ENCODE measurements at regions not wholly inside any gene's neighbourhood (a gene's known extent, or its start where the extent isn't known, plus 50 kb on each side); places are given as distances from the start of the nearest gene placed in this dataset.

DNA sequence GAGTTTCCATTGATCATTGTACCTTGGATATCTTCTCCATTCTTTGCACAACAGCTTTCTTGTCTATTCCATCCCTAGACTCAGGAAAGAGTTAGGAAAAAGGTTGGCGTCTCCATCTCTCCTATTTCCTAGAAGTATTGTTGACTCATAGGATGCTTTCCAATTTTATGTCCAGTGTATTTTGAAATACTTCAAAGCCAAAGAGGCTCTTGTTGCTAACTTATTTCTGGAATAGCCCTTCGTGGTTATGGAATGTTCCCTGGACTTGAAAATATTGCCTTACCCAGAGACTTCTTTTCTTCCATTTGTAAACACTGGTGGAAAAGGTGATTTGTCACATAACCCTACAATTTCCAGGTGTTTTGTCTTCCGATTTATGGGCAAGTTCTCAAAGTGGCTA, 402.3 kb upstream of the ZNF608 start:
- peak overlapping the region; percentile 85 for H3K27ac ChIP-seq
- TF ChIP-seq, protein P1, sequence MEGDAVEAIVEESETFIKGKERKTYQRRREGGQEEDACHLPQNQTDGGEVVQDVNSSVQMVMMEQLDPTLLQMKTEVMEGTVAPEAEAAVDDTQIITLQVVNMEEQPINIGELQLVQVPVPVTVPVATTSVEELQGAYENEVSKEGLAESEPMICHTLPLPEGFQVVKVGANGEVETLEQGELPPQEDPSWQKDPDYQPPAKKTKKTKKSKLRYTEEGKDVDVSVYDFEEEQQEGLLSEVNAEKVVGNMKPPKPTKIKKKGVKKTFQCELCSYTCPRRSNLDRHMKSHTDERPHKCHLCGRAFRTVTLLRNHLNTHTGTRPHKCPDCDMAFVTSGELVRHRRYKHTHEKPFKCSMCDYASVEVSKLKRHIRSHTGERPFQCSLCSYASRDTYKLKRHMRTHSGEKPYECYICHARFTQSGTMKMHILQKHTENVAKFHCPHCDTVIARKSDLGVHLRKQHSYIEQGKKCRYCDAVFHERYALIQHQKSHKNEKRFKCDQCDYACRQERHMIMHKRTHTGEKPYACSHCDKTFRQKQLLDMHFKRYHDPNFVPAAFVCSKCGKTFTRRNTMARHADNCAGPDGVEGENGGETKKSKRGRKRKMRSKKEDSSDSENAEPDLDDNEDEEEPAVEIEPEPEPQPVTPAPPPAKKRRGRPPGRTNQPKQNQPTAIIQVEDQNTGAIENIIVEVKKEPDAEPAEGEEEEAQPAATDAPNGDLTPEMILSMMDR (IDR thresholded peaks at IDR 0.05; ENCODE audit: low read depth, low read length): no peak
- DNase-seq: no peak
- no peaks in the 10 kb centered on the region for H3K36me3 ChIP-seq
- no peaks in the 10 kb centered on the region for H3K9me3 ChIP-seq (ENCODE audit: severe bottlenecking)
- no peak overlapping the region for H3K4me3 ChIP-seq (ENCODE audit: low read depth, low read length)
- no peaks in the 10 kb centered on the region for H3K27me3 ChIP-seq (ENCODE audit: insufficient read depth, low read depth, severe bottlenecking)

GRCh38 chr5:125149110-125149509, 402.7 kb upstream of the ZNF608 start:
- Histone ChIP-seq H3K27ac (peak overlapping the region; percentile 85), H3K36me3 (no peaks in the 10 kb centered on the region), H3K27me3 (ENCODE audit: insufficient read depth, low read depth, severe bottlenecking) (no peaks in the 10 kb centered on the region), H3K9me3 (ENCODE audit: severe bottlenecking) (no peaks in the 10 kb centered on the region), H3K4me3 (ENCODE audit: low read depth, low read length) (no peak overlapping the region)
- TF ChIP-seq, protein P1 (IDR thresholded peaks at IDR 0.05; ENCODE audit: low read depth, low read length): no peak
- peak; percentile 14 for DNase-seq

DNA sequence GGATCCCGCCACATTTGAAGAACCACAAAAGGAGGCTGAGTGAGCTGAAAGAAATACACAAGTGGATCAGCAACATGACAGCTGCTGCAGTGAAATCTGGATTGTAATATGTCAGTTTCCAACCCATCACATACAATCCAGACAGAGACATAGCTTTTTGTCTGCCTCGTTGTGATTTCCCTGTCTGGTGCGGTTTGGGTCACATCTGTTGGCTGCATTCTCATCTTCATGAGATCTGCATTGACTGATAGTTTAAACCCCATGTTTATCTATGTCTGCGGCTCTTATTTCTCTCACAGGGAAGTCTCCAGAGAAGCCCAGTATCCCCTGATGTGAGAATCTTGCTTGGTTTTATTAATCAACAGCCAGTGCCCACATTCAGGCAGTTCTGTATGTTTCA, 403.1 kb upstream of the ZNF608 start:
- Histone ChIP-seq H3K27ac (peak overlapping the region; percentile 85), H3K27me3 (ENCODE audit: insufficient read depth, low read depth, severe bottlenecking) (no peaks in the 10 kb centered on the region), H3K36me3 (no peaks in the 10 kb centered on the region), H3K9me3 (ENCODE audit: severe bottlenecking) (no peaks in the 10 kb centered on the region), H3K4me3 (ENCODE audit: low read depth, low read length) (no peak overlapping the region)
- peak; percentile 72 for DNase-seq
- TF ChIP-seq, protein P1 (IDR thresholded peaks at IDR 0.05; ENCODE audit: low read depth, low read length): no peak

DNA sequence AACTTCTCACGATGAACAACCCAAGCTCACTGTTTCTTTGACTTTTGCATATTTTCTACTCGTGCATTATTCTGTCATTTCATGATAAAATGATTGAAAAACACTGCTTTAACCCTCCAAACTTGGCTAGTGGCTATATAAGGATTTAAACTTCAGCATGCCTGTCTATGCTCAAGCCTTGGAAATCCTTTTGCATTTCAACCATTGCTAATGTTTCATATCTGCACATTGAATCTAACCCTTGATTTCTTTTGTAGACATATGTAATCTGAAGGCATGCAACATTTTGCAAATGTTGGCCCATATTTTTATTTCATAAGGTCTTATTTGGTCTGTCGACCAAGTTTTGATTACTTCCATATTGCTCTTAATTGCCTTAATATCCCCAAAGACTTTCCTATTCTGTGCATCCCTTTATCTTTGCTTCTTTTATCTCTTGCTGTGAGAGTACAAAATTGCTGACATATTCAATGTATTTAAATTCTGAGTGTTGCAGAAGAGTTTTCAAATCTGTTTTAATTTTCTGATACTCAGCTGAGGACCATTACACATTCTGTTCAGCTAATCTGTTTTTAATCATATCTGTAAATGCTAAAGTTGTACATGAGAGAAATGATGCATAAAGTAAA, 403.7 kb upstream of the ZNF608 start:
- no peaks in the 10 kb centered on the region for H3K36me3 ChIP-seq
- H3K27ac ChIP-seq: peak overlapping the region; percentile 85
- TF ChIP-seq, protein P1 (IDR thresholded peaks at IDR 0.05; ENCODE audit: low read depth, low read length): no peak
- no peak overlapping the region for H3K4me3 ChIP-seq (ENCODE audit: low read depth, low read length)
- no peak for DNase-seq
- H3K27me3 ChIP-seq (ENCODE audit: insufficient read depth, low read depth, severe bottlenecking): no peaks in the 10 kb centered on the region
- no peaks in the 10 kb centered on the region for H3K9me3 ChIP-seq (ENCODE audit: severe bottlenecking)

GRCh38 chr5:125151150-125151900, 404.9 kb upstream of the ZNF608 start:
- TF ChIP-seq, protein P1 (IDR thresholded peaks at IDR 0.05; ENCODE audit: low read depth, low read length): no peak
- no peaks in the 10 kb centered on the region for H3K27me3 ChIP-seq (ENCODE audit: insufficient read depth, low read depth, severe bottlenecking)
- no peak overlapping the region for H3K4me3 ChIP-seq (ENCODE audit: low read depth, low read length)
- no peaks in the 10 kb centered on the region for H3K9me3 ChIP-seq (ENCODE audit: severe bottlenecking)
- no peaks in the 10 kb centered on the region for H3K36me3 ChIP-seq
- H3K27ac ChIP-seq: peak overlapping the region; percentile 52
- DNase-seq: peak; percentile 59

Data from WERI-Rb-1 (cell line).